ENCODE measurements at regions not wholly inside any gene's neighbourhood (a gene's known extent, or its start where the extent isn't known, plus 50 kb on each side); places are given as distances from the start of the nearest gene placed in this dataset.

GRCh38 chr1:43044572-43045361, 86.1 kb upstream of the SLC2A1 start:
- no peak for DNase-seq (ENCODE audit: low read depth, low spot score)
- H3K27ac ChIP-seq: no peak overlapping the region

- peak; percentile 53 for DNase-seq (ENCODE audit: low read depth, low spot score)
- peak overlapping the region; percentile 62 for H3K27ac ChIP-seq
These were observed 85.0 kb upstream of the SLC2A1 start for GRCh38 chr1:43043695-43044094.

- DNase-seq (ENCODE audit: low read depth, low spot score): no peak
- peak overlapping the region; percentile 62 for H3K27ac ChIP-seq
These were observed 84.2 kb upstream of the SLC2A1 start for GRCh38 chr1:43042773-43043457.

- no peak for DNase-seq (ENCODE audit: low read depth, low spot score)
These were observed 83.5 kb upstream of the SLC2A1 start for GRCh38 chr1:43042127-43042526.

GRCh38 chr1:43041591-43041990, 82.9 kb upstream of the SLC2A1 start:
- H3K27ac ChIP-seq: no peak overlapping the region
- DNase-seq (ENCODE audit: low read depth, low spot score): no peak

More at GRCh38 chr1:43042127-43042526, 83.5 kb upstream of the SLC2A1 start:
- no peak overlapping the region for H3K27ac ChIP-seq

GRCh38 chr1:43039228-43040055, 80.8 kb upstream of the SLC2A1 start:
- no peak overlapping the region for H3K27ac ChIP-seq
- no peak for DNase-seq (ENCODE audit: low read depth, low spot score)

- no peak overlapping the region for H3K27ac ChIP-seq
- no peak for DNase-seq (ENCODE audit: low read depth, low spot score)
These were observed 79.7 kb upstream of the SLC2A1 start for GRCh38 chr1:43038232-43038935.

GRCh38 chr1:43037466-43037865, 78.8 kb upstream of the SLC2A1 start:
- no peak overlapping the region for H3K27ac ChIP-seq
- no peak for DNase-seq (ENCODE audit: low read depth, low spot score)

- no peak for DNase-seq (ENCODE audit: low read depth, low spot score)
These were observed 78.3 kb upstream of the SLC2A1 start for GRCh38 chr1:43036932-43037331.

GRCh38 chr1:43035821-43036741, 77.4 kb upstream of the SLC2A1 start:
- DNase-seq (ENCODE audit: low read depth, low spot score): no peak
- no peak overlapping the region for H3K27ac ChIP-seq

More at GRCh38 chr1:43036932-43037331, 78.3 kb upstream of the SLC2A1 start:
- H3K27ac ChIP-seq: no peak overlapping the region

GRCh38 chr1:43034778-43035177, 76.1 kb upstream of the SLC2A1 start:
- no peak for DNase-seq (ENCODE audit: low read depth, low spot score)
- H3K27ac ChIP-seq: peak overlapping the region; percentile 13

GRCh38 chr1:43034195-43034658, 75.6 kb upstream of the SLC2A1 start:
- DNase-seq (ENCODE audit: low read depth, low spot score): no peak
- H3K27ac ChIP-seq: peak overlapping the region; percentile 13

- H3K27ac ChIP-seq: peak overlapping the region; percentile 11
These were observed 72.9 kb upstream of the SLC2A1 start for GRCh38 chr1:43031316-43032203.

GRCh38 chr1:43024905-43025304, 66.2 kb upstream of the SLC2A1 start:
- DNase-seq (ENCODE audit: low read depth, low spot score): no peak
- no peak overlapping the region for H3K27ac ChIP-seq

More at GRCh38 chr1:43031316-43032203, 72.9 kb upstream of the SLC2A1 start:
- no peak for DNase-seq (ENCODE audit: low read depth, low spot score)

- peak; percentile 95 for DNase-seq (ENCODE audit: low read depth, low spot score)
- peak overlapping the region; percentile 86 for H3K27ac ChIP-seq
These were observed 63.1 kb upstream of the SLC2A1 start for GRCh38 chr1:43021547-43022474.

GRCh38 chr1:43019226-43019625, 60.6 kb upstream of the SLC2A1 start:
- no peak for DNase-seq (ENCODE audit: low read depth, low spot score)
- peak overlapping the region; percentile 45 for H3K27ac ChIP-seq

GRCh38 chr1:43018121-43018520, 59.5 kb upstream of the SLC2A1 start:
- no peak for DNase-seq (ENCODE audit: low read depth, low spot score)
- no peak overlapping the region for H3K27ac ChIP-seq

Measured in epithelial cell of prostate (primary cell).